ENCODE measurements at regions not wholly inside any gene's neighbourhood (a gene's known extent, or its start where the extent isn't known, plus 50 kb on each side); places are given as distances from the start of the nearest gene placed in this dataset.

GRCh38 chr10:33065111-33065510 is 107.1 kb upstream of the ITGB1 start:
- H3K27ac Mint-ChIP-seq (ENCODE audit: low read depth, unreplicated experiment): no peak overlapping the region
- H3K4me3 Mint-ChIP-seq (ENCODE audit: unreplicated experiment): no peak overlapping the region
- no peaks in the 10 kb centered on the region for H3K27me3 Mint-ChIP-seq (ENCODE audit: insufficient read depth, unreplicated experiment)
- no peak for TF ChIP-seq CTCF (IDR thresholded peaks at IDR 0.05; ENCODE audit: unreplicated experiment)
- peaks cover 7% of the 10 kb centered on the region for H3K9me3 Mint-ChIP-seq (ENCODE audit: unreplicated experiment)
- peaks cover 5% of the 10 kb centered on the region for H3K4me1 Mint-ChIP-seq (ENCODE audit: insufficient read depth, unreplicated experiment)
- DNase-seq (ENCODE audit: unreplicated experiment): no peak
- ChIA-PET POLR2A (no interaction called here), CTCF (interaction anchor here (0.7 kb wide), 1 partner anchor 12 kb away, joined by 3 read pairs; no protein-coding TSS in a partner anchor)
- intact Hi-C loops (cut with micrococcal nuclease): no loop called here
- BruUV-seq (replicated peaks): no TSS peak
- no peaks in the 10 kb centered on the region for H3K36me3 Mint-ChIP-seq (ENCODE audit: insufficient read depth, unreplicated experiment)

- no peak overlapping the region for H3K27ac Mint-ChIP-seq (ENCODE audit: low read depth, unreplicated experiment)
- TF ChIP-seq CTCF (IDR thresholded peaks at IDR 0.05; ENCODE audit: unreplicated experiment): no peak
- CTCF ChIA-PET: no interaction called here
Measured at GRCh38 chr10:33064706-33065105, 106.7 kb upstream of the ITGB1 start.

GRCh38 chr10:33057620-33058019 is 99.6 kb upstream of the ITGB1 start:
- Mint-ChIP-seq H3K36me3 (ENCODE audit: insufficient read depth, unreplicated experiment) (peaks cover 1% of the 10 kb centered on the region), H3K27ac (ENCODE audit: low read depth, unreplicated experiment) (no peak overlapping the region), H3K4me1 (ENCODE audit: insufficient read depth, unreplicated experiment) (no peaks in the 10 kb centered on the region), H3K9me3 (ENCODE audit: unreplicated experiment) (no peaks in the 10 kb centered on the region), H3K27me3 (ENCODE audit: insufficient read depth, unreplicated experiment) (no peaks in the 10 kb centered on the region), H3K4me3 (ENCODE audit: unreplicated experiment) (no peak overlapping the region)
- intact Hi-C loops (cut with micrococcal nuclease): no loop called here
- DNase-seq (ENCODE audit: unreplicated experiment): no peak
- BruUV-seq (replicated peaks): no TSS peak
- ChIA-PET POLR2A (interaction anchor here (1.0 kb wide), 1 partner anchor 25 kb away, joined by 3 read pairs; no protein-coding TSS in a partner anchor), CTCF (interaction anchor here (0.7 kb wide), 1 partner anchor 1090 kb away, joined by 3 read pairs; no protein-coding TSS in a partner anchor)
- TF ChIP-seq CTCF (IDR thresholded peaks at IDR 0.05; ENCODE audit: unreplicated experiment): no peak

More at GRCh38 chr10:33064706-33065105, 106.7 kb upstream of the ITGB1 start:
- H3K9me3 Mint-ChIP-seq (ENCODE audit: unreplicated experiment): peaks cover 6% of the 10 kb centered on the region
- H3K27me3 Mint-ChIP-seq (ENCODE audit: insufficient read depth, unreplicated experiment): no peaks in the 10 kb centered on the region
- H3K4me3 Mint-ChIP-seq (ENCODE audit: unreplicated experiment): no peak overlapping the region
- intact Hi-C loops (cut with micrococcal nuclease): no loop called here
- POLR2A ChIA-PET: no interaction called here
- no peaks in the 10 kb centered on the region for H3K36me3 Mint-ChIP-seq (ENCODE audit: insufficient read depth, unreplicated experiment)
- DNase-seq (ENCODE audit: unreplicated experiment): no peak
- BruUV-seq (replicated peaks): no TSS peak
- peaks cover 5% of the 10 kb centered on the region for H3K4me1 Mint-ChIP-seq (ENCODE audit: insufficient read depth, unreplicated experiment)

GRCh38 chr10:33056828-33057596 is 99.0 kb upstream of the ITGB1 start:
- Mint-ChIP-seq H3K27ac (ENCODE audit: low read depth, unreplicated experiment) (no peak overlapping the region), H3K36me3 (ENCODE audit: insufficient read depth, unreplicated experiment) (peaks cover 6% of the 10 kb centered on the region), H3K4me1 (ENCODE audit: insufficient read depth, unreplicated experiment) (no peaks in the 10 kb centered on the region), H3K27me3 (ENCODE audit: insufficient read depth, unreplicated experiment) (no peaks in the 10 kb centered on the region), H3K4me3 (ENCODE audit: unreplicated experiment) (no peak overlapping the region), H3K9me3 (ENCODE audit: unreplicated experiment) (no peaks in the 10 kb centered on the region)
- DNase-seq (ENCODE audit: unreplicated experiment): no peak
- TF ChIP-seq CTCF (IDR thresholded peaks at IDR 0.05; ENCODE audit: unreplicated experiment): no peak
- ChIA-PET CTCF (interaction anchor here (1.5 kb wide), 1 partner anchor 10 kb away, joined by 3 read pairs; no protein-coding TSS in a partner anchor), POLR2A (no interaction called here)
- BruUV-seq (replicated peaks): no TSS peak
- intact Hi-C loops (cut with micrococcal nuclease): no loop called here

All from MCF 10A (cell line).